HG02678 (cell line): ENCODE measurements at regions not wholly inside any gene's neighbourhood (a gene's known extent, or its start where the extent isn't known, plus 50 kb on each side); places are given as distances from the start of the nearest gene placed in this dataset.

ENCODE experiments used
- ATAC-seq: cut with Tn5 transposase; IDR thresholded peaks from one replicate; pipeline ENCODE4 v1.9.1; 2021; ENCODE audit warnings: mild to moderate bottlenecking, moderate library complexity; ENCODE audit not compliant: unreplicated experiment

DNA sequence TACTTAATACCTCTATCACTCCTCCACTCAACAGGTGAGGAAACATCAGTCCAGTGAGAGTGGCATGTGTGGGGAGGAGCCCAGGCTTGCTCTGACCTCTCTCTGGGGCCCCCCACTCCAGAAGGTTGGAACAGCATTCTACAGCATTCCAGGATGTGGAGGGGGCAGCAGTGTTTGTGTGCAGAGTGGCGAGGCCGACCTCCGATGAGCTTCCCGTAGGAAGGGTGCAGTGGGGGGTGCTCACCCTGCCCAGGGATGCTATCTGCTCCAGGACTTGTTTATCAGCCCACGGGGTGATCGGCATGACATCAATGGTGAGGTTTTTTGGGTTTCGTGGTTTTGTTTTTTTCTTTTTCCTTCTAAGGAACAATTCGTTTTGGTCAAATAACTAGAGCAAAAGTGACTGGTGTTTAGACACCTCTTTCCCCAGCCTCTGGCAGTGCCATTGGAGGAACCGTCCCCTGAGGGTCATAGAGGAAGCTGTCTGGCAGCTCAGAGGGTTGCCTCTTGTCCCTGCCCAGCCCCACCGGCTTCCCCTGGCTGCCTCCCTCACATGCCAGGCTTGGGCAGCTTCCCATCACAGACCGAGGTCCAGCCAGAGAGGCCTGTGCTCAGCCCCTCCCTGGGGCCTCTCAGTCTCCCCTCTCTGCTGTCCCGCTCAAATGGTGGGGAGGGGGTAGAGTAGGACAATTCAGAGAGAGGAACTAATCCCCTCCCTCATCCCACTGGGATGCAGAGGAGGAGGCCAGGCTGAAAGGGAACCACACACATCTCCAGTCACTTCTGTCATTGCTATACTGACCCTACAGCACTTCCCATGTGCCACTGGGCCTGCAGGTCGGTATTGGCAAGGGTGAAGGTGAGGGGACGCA, 96.5 kb downstream of the ZFP36L2 start:
- no peak for ATAC-seq

DNA sequence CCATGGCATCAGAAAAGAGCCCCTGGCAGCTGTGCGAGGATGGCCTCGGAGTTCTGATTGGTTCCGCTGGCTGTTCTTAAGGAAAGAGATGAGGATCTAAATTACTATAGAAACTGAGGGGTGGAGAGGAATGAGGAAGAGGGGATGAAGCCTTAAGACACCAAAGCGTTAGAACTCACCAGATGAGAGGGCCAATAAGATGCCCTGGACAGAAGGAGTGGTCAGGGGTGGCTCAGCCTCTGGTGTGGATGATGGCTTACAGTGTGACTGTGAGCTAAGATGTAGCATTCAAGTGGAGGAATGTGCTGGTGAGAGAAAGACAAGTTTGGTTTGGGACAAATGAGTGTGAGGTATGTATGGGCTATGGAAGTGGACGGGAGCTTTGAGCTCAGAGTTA, 97.8 kb downstream of the ZFP36L2 start:
- ATAC-seq: no peak

DNA sequence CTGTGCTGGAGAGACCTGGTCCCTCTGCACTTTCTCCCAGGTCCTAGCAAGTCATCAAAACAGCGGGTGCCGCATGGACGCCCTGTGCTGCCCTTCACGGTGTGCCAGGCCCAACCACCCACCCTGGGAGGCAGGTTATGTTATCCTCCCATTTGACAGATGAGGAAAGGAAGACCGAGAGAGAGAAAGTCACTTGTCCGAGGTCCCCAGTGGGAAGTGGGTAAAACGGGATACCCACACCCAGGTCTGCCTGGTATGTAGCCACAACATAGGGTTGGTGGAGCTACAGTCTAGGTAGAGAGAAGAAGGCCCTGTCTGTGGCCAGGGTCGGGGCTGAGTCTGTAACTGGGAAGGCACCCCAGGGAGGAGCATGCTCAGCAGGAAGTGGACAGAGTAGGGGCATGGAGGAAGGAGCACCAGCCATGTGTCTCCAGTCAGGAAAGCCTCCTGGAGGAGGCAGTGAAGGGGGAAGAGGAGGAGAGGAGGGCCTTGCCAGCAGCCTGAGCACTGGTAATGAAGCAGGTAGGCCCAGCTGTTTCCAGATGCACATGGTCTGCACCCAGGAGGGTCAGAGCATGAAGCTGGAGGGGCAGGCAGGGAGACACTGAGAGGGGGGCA, 98.4 kb downstream of the ZFP36L2 start:
- ATAC-seq: no peak

DNA sequence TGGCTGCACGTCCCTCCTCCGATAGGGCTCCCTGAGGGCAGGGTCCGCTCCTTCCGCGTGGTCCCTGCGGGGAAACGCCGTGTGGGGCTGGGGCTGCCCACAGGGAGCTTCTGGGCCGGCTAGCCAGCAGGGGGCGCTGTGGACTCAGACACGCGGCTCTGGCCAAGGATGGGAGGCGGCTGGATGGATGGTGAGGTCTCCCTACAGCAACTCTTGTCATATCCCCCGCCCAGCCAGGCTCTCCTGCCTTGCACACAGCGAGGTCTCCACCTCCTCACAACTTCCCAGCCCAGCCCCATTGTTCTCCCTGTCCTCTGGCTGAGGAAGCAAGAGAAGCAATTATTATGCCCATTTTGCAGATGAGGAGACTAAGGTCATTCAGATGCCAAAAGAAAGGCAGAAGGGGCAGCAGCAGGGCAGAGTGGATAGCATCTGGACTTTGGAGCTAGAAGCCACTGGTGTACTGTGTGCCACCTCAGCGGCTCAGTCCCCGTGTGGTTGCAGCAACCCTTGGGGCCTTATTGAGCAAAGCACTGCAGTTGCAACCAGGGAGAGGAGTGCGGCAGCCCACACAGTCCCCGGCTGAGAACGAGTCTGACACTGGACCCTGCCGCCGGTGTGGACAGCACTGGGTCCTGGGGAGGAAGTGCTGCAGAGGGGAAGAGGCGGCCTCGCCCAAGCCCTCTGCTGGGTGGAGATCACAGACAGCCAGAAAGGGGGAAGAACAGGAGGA, 99.0 kb downstream of the ZFP36L2 start:
- ATAC-seq: no peak

DNA sequence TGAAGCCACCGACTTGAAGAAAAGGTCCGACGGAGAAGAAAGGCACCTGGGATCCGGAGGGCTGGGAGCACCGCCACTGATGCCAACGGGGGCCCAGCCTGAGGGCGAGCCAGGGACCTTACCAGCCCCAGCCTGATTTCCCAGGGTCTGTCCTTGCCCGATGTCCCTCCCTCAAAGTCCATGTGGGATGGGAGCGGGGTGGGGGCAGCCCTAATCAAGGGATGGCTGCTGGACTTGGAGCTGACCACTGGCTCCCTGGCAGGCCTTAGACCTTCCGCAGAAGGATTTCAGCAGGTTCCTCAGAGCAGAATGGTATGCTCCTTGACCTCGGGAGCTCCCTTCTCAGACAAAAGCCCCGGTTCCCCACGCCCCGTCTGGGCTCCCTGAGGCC, 99.6 kb downstream of the ZFP36L2 start:
- ATAC-seq: no peak

DNA sequence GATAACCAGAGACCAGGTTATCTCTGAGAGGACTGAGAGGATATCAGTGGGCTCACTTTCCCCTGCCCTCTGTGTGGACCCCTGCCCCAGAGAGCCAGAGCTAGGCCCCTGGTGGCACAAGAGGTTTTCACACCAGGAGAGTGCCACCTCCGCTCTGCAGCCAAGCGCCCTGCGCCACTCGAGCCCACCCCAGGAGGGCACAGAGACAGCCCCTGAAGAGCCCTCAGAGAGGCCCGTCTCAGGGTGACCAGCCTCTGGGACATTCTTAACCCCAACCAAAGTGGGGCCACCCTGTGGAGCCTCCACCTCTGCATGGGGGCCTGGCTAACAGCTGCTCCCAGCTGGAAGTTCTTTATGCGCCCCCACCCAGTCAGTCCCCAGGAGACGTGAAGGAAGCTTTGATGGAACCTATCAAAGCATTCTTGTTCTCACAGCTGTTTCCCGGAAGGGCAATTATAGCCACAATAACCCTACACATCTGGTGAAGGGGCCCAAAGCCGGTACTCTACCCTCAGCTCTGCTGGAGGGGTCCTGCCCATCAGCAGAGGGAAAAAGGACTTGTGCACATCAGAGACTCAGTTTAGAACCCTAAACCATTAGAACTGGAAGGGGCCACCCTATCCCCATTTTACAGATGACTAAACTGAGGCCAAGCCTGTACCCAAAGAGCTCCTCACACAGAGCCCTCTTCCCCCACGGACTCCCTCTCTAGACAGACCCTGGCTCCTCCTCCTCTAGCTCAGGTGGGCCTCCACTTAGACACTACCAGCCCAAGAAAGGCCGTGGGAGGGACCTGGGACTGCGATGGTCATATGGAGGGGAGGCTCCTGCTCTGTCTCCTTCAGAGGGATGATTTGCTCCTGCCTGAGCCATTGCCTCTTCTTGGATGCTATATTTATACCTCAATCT, 101.1 kb downstream of the ZFP36L2 start:
- ATAC-seq: no peak

DNA sequence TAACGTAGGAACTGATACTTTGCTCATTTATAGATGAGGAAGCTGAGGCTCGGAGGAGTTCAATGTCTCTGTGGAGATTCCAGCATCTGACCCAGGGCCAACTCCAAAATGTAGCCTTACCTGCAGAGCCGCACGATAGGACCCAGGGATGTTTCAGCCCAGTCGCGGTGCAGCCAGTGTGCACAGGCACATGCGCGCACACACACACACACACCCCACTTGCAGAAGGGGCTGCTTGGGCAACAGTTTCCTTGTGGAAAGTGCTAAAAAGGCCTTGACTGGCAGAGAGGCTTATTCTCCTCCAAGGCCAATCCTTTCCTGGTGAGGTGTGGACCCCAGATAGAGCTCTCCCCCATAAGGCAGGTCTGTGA, 101.7 kb downstream of the ZFP36L2 start:
- no peak for ATAC-seq

DNA sequence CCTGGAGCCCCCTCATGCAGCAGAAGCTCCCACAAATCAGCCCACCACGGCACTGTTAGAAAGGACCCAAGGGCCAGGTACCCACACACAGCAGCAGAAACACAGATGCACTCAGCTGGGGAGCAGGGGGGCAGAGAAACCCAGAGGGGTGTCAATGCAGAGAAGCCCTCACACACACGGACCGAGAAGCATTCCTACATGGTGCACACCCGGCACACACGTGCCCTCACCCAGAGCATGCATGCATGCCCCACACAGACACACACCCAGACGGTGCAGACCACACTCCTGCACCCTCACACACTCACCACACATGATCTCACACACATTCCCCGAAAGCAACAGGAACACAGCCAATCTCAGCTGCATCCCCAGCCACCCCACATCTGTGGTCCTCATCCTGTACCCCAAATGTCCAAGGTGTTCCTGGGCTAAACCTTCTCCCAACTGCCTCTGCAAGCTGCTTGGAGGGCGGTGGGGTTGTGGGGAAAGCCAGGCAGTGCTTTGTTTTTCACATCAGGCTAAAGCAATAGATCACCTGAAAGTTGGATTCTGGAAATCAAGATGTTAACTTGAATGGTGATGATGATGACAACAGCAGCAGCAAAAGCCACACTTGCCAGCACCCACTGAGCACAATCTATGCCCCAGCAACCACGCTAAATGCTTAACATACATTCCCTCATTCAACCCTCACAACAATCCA, 102.3 kb downstream of the ZFP36L2 start:
- no peak for ATAC-seq

DNA sequence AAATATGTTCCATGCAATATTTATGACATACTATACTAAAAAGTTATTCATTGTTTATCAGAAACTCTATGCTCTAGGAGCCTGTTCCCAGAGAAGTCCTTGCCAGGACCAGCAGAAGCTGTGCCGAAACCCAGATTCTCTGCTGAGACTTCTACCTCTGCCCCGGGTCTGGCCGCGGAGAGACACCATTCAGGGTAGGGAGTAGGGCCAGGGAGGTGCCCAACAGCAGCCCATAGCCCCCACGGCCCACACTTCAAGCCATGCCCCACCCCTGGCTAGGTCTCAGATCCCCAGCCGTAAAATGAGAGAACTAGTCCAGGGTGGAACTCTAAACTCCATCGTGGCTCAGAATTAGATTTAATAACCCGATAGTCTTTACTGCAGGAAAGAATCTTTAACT, 102.9 kb downstream of the ZFP36L2 start:
- ATAC-seq: no peak

DNA sequence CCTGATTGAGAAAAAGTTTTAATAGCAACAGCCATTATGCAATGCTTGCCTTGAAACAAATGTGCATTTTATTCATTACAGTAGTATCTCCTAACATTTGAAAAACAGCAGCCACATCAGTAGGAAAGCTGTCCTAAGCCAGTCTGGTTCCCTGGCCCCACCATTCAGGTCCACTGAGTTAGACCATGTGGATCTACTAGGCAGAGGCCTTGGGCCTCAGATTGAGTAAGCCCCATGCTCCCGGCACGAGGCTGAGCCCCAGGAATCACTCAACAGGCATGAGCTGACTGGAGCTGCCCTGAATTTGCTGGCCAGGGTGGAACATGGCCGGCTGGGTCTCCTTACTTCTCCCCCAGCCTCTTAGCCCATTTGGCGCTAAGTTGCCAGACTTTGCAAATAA, 103.4 kb downstream of the ZFP36L2 start:
- ATAC-seq: no peak

DNA sequence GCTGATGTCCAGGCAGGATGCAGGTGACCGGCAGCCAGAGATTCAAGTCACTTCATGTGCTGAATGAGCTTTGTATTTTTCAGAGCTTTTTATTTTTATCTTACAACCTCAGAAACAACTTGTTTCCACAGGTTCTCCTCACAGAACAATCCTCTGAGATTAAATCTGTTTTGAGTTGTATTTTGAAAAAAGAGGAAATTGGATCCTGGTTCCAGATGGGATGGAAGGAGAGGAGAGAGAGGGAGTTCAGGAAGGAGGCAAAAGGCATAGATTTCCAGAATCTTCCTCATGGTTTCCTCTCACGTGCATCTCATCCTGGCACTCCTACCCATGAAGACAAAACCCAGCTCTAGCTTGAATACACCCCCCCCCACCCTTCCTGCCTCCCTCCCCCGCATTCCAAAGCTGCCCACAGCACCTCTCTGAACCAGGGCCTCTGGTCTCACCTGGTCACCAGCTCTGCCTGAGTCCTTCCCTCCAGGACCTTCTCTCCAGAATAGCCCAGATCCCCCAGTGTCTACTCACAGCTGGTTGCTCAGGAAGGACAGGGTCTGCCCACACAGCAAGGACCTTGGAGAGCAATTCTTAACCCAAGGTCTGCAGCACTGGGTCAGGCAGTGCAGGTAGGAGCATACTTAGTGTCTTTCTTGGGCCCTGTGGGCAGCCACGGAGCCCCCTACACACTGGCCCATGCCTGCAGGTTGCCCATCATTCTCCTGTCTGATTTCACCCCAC, 104.7 kb downstream of the ZFP36L2 start:
- no peak for ATAC-seq

DNA sequence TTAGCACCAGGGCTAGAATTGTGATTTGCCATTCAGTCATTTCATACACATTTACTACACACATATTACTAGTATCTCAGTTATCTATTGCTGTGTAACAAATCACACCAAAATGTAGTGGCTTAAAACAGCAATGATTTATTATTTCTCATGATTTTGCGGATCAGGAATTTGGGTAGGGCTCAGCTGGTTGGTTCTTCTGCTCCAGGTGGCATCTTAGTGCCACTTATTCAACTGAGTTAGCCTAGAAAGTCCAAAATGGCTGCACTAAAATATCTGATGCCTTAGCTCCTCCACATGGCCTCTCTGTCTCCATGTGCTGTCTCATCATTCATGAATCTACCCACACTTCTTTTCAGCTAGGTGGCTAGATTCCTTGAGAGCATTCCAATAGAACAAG, 107.1 kb downstream of the ZFP36L2 start:
- no peak for ATAC-seq

DNA sequence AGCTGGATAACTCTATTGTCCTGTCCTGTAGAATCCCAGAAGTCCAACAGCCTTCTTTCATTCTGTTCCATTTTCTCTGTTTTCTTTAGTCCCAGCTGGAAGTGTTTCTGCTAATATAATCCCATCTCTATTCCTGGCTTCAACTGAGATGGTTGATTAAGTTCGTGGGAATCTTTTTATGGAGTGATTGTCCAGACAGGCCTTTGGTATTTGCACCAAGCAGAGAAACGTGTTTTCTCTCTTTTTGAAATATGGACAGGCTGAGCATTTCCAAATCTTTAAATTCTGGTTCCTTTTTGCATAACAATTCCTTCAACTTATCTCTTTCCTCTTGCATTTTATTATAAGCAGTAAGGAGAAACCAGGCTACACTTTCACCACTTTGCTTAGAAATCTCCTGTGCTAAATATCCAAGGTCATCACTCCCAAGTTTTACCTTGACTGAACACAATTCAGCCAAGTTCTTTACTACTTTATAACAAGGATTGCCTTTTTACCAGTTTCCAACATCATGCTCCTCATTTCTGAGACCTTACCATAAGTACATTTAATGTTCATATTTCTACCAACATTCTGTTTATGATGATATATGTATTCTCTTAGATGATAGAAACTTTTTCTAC, 108.8 kb downstream of the ZFP36L2 start:
- ATAC-seq: no peak

DNA sequence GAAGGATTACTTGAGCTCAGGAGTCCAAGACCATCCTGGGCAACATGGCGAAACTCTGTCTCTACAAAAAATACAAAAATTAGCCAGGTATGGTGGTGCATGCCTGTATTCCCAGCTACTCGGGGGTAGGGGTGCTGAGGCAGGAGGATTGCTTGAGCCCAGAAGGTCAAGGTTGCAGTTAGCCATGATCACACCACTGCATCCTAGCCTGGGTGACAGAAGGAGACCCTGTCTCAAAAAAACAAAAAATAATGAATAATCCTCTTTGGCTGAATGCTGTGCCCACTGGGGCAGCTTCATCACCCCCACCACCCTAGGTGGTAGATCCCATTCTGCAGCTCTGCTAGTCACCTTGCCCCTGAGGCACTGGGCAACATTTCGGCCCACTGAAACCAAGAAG, 109.4 kb downstream of the ZFP36L2 start:
- ATAC-seq: no peak

DNA sequence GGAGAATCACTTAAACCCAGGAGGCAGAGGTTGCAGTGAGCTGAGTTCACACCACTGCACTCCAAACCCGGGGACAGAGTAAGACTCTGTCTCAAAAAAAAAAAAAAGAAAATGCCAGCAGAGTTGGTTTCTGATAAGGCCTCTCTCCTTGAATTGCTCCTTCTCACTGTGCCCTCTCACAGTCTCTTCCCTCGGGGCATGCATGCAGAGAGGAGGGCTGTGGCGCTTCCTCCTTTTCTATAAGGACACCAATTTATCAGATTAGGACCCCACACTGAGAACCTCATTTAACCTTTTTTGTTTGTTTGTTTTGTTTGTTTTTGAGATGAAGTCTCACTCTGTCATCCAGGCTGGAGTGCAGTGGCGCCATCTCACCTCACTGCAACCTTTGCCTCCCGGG, 110.5 kb downstream of the ZFP36L2 start:
- ATAC-seq: no peak

DNA sequence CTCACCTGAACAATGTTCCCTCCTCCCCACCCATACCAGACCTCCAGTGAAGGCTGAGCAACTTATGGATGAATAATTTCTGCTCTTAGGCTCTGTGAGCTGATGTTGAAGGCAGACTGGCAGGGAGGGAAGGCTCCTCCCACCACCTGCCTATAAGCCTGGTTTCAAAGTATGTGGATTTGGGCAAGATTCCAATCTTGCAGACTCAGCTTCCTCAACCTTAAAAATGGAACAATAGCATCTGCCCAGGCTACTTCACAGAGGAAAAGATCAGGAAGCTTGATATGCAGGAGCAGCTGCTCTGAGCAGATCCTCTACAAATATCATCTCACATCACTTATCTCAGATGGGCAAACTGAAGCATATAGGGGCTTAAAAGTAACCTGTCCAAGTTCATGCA, 112.2 kb downstream of the ZFP36L2 start:
- ATAC-seq: no peak

DNA sequence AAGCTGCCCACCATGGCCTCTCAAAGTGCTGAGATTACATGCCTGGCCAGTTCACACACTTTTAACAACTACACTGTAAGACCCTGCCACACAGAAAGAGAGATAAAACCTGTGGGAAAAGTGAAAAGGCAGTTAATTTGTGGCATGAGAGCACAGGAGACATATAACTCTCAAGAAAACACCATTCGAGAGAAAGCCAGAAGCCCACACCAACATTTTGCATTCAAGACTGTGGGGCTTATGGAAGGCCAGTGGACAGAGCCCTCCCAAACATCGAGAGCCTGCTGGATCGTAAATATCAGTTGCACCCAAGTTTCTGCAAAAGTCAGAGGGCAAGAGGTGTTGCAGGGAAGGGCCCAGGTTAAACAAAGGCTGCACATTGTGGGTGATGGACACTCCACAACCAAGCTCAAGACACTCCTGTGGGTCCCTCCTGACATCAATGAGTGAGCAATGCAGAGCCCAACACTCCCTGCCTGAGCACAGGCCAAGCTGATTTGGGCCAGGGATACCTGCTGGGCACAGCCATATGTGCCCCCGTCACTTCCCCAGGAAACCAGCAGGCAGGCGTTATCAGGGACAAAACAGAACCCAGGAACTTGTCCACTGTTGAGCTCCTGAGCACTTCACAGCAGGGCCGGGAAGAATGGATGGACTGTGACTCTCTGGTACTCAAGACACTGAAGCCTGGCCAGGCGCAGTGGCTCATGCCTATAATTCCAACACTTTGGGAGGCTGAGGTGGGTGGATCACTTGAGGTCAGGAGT, 114.4 kb downstream of the ZFP36L2 start:
- no peak for ATAC-seq

DNA sequence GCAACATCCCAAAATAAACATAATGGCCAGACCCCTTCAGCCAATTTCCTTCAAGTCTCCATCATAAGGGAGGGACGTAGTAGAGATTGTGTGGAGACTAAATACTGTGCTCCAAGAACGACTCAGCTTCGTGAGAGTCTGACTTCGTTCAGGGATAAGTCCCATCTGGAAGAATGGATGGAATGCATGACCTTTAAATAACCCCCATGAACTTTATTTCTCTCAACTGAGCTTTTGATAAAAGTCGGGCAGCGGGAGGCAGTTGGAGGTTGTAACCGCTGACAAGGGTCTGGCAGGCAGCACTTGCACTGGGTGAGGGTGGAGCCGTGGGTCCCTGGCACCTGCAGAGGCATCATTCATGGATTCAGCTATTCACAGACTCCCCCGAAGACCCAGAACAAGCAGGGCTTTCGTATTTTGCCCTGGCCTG, 115.9 kb downstream of the ZFP36L2 start:
- no peak for ATAC-seq
